Upper lobe of left lung (tissue), 6 donors: ENCODE measurements at regions not wholly inside any gene's neighbourhood (a gene's known extent, or its start where the extent isn't known, plus 50 kb on each side); places are given as distances from the start of the nearest gene placed in this dataset.

ENCODE experiments used
- ATAC-seq, 2 donors: fragments of 200-7000 bp; cut with Tn5 transposase; one replicate each; pipeline ENCODE4 v1.9.1; 2022; ENCODE audit warnings: mild to moderate bottlenecking in 2 of 2, moderate library complexity in 2 of 2; ENCODE audit not compliant: low FRiP score in 2 of 2
- DNase-seq, 2 donors: peaks; one replicate each; pipeline ENCODE4 v3.0.0-alpha.2; 2019 to 2020
- H3K27ac ChIP-seq, 4 donors: fragments of 200-600 bp; sonication (generic); one replicate each; pipeline ENCODE4 v1.5.1; 2016 to 2019
- H3K27me3 ChIP-seq, 4 donors: fragments of 200-600 bp; sonication (generic); one replicate each; pipeline ENCODE4 v1.5.1; 2017 to 2019
- H3K36me3 ChIP-seq, 4 donors: fragments of 200-600 bp; sonication (generic); one replicate each; pipeline ENCODE4 v1.5.1; 2016 to 2019
- H3K4me1 ChIP-seq, 4 donors: fragments of 200-600 bp; sonication (generic); one replicate each; pipeline ENCODE4 v1.5.1; 2018 to 2019
- H3K4me3 ChIP-seq, 4 donors: fragments of 200-600 bp; sonication (generic); one replicate each; pipeline ENCODE4 v1.5.1; 2017 to 2019; ENCODE audit warnings: mild to moderate bottlenecking in 2 of 4, moderate library complexity in 1 of 4
- H3K9me3 ChIP-seq, 4 donors: fragments of 200-600 bp; sonication (generic); one replicate each; pipeline ENCODE4 v1.5.1; 2018 to 2019
- EP300 ChIP-seq, 4 donors: sonication (generic); formaldehyde crosslinking; IDR thresholded peaks; one replicate each; pipeline ENCODE4 v1.5.1; 2017; ENCODE audit warnings: antibody characterized with exemption in 4 of 4, control low read depth in 2 of 4
- POLR2A ChIP-seq, 4 donors: fragments of 450-650 bp; IDR thresholded peaks; one replicate each; pipeline ENCODE4 v1.5.1; 2016 to 2017; ENCODE audit warnings: antibody characterized with exemption in 4 of 4, mild to moderate bottlenecking in 2 of 4
- POLR2AphosphoS5 ChIP-seq, 2 donors: sonication (generic); formaldehyde crosslinking; IDR thresholded peaks; one replicate each; pipeline ENCODE4 v1.5.1; 2017; ENCODE audit warnings: antibody characterized with exemption in 2 of 2
- WGBS, 2 donors: methylation state at CpG; one replicate each; pipeline ENCODE4 v1.1.5; 2017 to 2018; 5-methylcytosine and 5-hydroxymethylcytosine counted together
- TF ChIP-seq, protein P1 (sequence below), 6 experiments: fragments of 450-650 bp in 4 of 6; fragments of 200-600 bp in 2 of 6; sonication (generic) in 2 of 6; IDR thresholded peaks; one replicate each; pipeline ENCODE4 v1.5.1; 2016 to 2019; ENCODE audit warnings: antibody characterized with exemption in 6 of 6
- donor health status: DM: no; HTN: no; CAD: no; lungs with moderate emphysema.
- donor health status: DM: no; HTN: yes; CAD: no; lungs with severe emphysema.

DNA sequence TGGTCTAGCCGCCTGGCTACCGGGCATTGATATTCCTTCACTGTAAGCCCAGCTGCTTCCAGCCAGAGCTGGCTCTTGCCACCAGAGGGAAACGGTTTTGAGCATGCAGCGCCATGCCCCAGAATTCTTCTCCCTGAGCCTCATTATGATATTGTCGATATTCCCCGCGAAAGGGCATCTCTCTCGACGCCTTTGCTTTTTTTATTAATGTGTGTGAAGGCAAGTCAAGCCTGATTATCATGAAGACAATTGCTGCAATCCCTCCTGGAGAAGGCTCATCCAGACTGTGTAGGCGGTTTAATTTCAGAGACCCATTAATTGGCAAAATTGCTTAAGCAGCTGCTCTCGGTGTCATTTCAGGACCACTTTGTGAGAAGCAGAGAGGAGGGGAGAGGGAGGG, 321.2 kb upstream of the TLE3 start:
- ATAC-seq (no peak), DNase-seq (no peak)
- no peaks in the 10 kb centered on the region for H3K4me1 ChIP-seq
- TF ChIP-seq POLR2A (IDR thresholded peaks at IDR 0.05) (no peak), POLR2AphosphoS5 (IDR thresholded peaks at IDR 0.05) (no peak), EP300 (IDR thresholded peaks at IDR 0.05) (no peak)
- TF ChIP-seq, protein P1, sequence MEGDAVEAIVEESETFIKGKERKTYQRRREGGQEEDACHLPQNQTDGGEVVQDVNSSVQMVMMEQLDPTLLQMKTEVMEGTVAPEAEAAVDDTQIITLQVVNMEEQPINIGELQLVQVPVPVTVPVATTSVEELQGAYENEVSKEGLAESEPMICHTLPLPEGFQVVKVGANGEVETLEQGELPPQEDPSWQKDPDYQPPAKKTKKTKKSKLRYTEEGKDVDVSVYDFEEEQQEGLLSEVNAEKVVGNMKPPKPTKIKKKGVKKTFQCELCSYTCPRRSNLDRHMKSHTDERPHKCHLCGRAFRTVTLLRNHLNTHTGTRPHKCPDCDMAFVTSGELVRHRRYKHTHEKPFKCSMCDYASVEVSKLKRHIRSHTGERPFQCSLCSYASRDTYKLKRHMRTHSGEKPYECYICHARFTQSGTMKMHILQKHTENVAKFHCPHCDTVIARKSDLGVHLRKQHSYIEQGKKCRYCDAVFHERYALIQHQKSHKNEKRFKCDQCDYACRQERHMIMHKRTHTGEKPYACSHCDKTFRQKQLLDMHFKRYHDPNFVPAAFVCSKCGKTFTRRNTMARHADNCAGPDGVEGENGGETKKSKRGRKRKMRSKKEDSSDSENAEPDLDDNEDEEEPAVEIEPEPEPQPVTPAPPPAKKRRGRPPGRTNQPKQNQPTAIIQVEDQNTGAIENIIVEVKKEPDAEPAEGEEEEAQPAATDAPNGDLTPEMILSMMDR (IDR thresholded peaks at IDR 0.05) = no peak
- no peak overlapping the region for H3K4me3 ChIP-seq
- H3K27ac ChIP-seq = no peak overlapping the region
- H3K27me3 ChIP-seq = no peaks in the 10 kb centered on the region
- no peaks in the 10 kb centered on the region for H3K36me3 ChIP-seq
- H3K9me3 ChIP-seq = no peaks in the 10 kb centered on the region
- WGBS, 2 donors = 83 to 97% methylated on average over 11 of the region's 11 CpGs

- Histone ChIP-seq H3K9me3 (no peaks in the 10 kb centered on the region), H3K36me3 (no peaks in the 10 kb centered on the region), H3K4me1 (no peaks in the 10 kb centered on the region), H3K27ac (no peak overlapping the region), H3K27me3 (no peaks in the 10 kb centered on the region), H3K4me3 (no peak overlapping the region)
- WGBS, 2 donors = 91 to 95% methylated on average over 6 of the region's 6 CpGs
- TF ChIP-seq, protein P1 (IDR thresholded peaks at IDR 0.05) = no peak
- no peak for TF ChIP-seq POLR2AphosphoS5 (IDR thresholded peaks at IDR 0.05)
- TF ChIP-seq POLR2A (IDR thresholded peaks at IDR 0.05) = no peak
- TF ChIP-seq EP300 (IDR thresholded peaks at IDR 0.05) = no peak
- ATAC-seq (no peak), DNase-seq (no peak)
Measured at GRCh38 chr15:70417535-70417934, 319.8 kb upstream of the TLE3 start.

DNA sequence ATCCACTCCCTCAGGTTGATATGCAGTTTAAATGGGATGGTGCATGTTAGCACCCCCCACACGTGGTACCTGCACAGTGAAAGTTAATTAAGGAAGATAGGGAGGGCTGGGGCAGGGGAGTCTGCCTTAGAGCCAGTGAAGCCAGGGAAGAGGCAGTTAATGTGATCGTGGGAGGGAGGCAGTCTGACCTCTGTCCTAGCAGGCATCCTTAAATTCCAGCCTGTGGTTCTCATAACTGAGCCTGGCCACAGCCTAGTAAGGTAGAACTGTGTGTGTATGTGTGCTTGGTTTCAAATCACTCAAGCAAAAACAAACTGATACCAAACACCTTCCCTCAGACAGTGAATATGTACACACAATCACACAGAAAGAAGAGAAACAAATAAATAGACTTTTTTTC, 319.1 kb upstream of the TLE3 start:
- H3K27me3 ChIP-seq = no peaks in the 10 kb centered on the region
- no peaks in the 10 kb centered on the region for H3K9me3 ChIP-seq
- WGBS, 2 donors = 67 to 69% methylated on average over 2 of the region's 2 CpGs
- no peak overlapping the region for H3K4me3 ChIP-seq
- H3K36me3 ChIP-seq = no peaks in the 10 kb centered on the region
- no peaks in the 10 kb centered on the region for H3K4me1 ChIP-seq
- H3K27ac ChIP-seq = no peak overlapping the region
- DNase-seq (no peak), ATAC-seq (no peak)
- TF ChIP-seq POLR2A (IDR thresholded peaks at IDR 0.05) (no peak), POLR2AphosphoS5 (IDR thresholded peaks at IDR 0.05) (no peak), EP300 (IDR thresholded peaks at IDR 0.05) (no peak)
- TF ChIP-seq, protein P1 (IDR thresholded peaks at IDR 0.05) = no peak

DNA sequence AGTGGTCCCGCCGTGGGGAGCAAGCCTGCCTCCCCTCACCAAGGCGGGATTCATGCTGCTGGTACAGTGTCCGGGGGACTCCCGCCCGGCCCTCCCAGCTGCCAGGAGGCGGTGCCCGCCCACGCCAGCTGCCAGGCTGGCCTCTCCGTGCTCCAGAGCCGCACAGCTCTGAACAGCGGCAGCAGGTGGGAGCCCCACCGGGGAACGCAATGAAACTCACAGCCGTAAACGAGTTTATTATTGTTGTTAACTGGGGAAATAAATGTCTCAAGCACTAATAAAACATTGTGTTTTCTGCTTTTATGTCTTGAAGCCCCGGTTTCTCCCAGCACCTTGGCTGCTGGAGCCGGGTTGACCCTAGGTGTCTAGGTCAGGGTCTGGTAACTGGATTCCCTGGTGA, 317.7 kb upstream of the TLE3 start:
- no peaks in the 10 kb centered on the region for H3K36me3 ChIP-seq
- no peak for TF ChIP-seq POLR2AphosphoS5 (IDR thresholded peaks at IDR 0.05)
- TF ChIP-seq POLR2A (IDR thresholded peaks at IDR 0.05) = no peak
- TF ChIP-seq, protein P1 (IDR thresholded peaks at IDR 0.05) = no peak
- no peak for TF ChIP-seq EP300 (IDR thresholded peaks at IDR 0.05)
- H3K4me1 ChIP-seq = no peaks in the 10 kb centered on the region
- 93 to 97% methylated on average over 5 to 18 of the region's 18 CpGs for WGBS, 2 donors
- no peaks in the 10 kb centered on the region for H3K9me3 ChIP-seq
- DNase-seq (peak in 1 of 2 donors; percentile 60), ATAC-seq (no peak)
- H3K27me3 ChIP-seq = no peaks in the 10 kb centered on the region
- no peak overlapping the region for H3K4me3 ChIP-seq
- H3K27ac ChIP-seq = no peak overlapping the region

GRCh38 chr15:70414626-70415025, 316.9 kb upstream of the TLE3 start:
- WGBS, 2 donors = 93 to 99% methylated on average over 5 of the region's 5 CpGs
- TF ChIP-seq EP300 (IDR thresholded peaks at IDR 0.05) (no peak), POLR2AphosphoS5 (IDR thresholded peaks at IDR 0.05) (no peak), POLR2A (IDR thresholded peaks at IDR 0.05) (no peak)
- TF ChIP-seq, protein P1 (IDR thresholded peaks at IDR 0.05) = no peak

More at GRCh38 chr15:70414626-70415025, 316.9 kb upstream of the TLE3 start:
- no peaks in the 10 kb centered on the region for H3K27me3 ChIP-seq
- no peak overlapping the region for H3K27ac ChIP-seq
- ATAC-seq (no peak), DNase-seq (no peak)
- H3K4me3 ChIP-seq = no peak overlapping the region
- no peaks in the 10 kb centered on the region for H3K9me3 ChIP-seq
- H3K4me1 ChIP-seq = no peaks in the 10 kb centered on the region
- H3K36me3 ChIP-seq = no peaks in the 10 kb centered on the region
